Spinal cord (tissue), 9 donors: ENCODE measurements at regions not wholly inside any gene's neighbourhood (a gene's known extent, or its start where the extent isn't known, plus 50 kb on each side); places are given as distances from the start of the nearest gene placed in this dataset.
A peak's percentile ranks its signal among the peaks of the same experiment; 100 is the strongest.
"Not testable (repeated sequence)": the region's sequence is repeated elsewhere in the genome, so short reads cannot be mapped to it uniquely, and the experiment has no call there.

Source experiments
- DNase-seq, 6 donors: peaks; one replicate each; pipeline versions ENCODE4 v3.0.0 to v3.0.0-alpha.2; 2013 to 2015; ENCODE audit warnings: low spot score in 6 of 6, low read depth in 4 of 6
- H3K27ac ChIP-seq: one replicate; pipeline ENCODE4 v1.5.1; 2013; ENCODE audit warnings: low read depth, low read length, control low read depth
- H3K27me3 ChIP-seq: one replicate; pipeline ENCODE4 v1.6.1; 2013; ENCODE audit warnings: low read length; ENCODE audit not compliant: control insufficient read depth, insufficient read depth
- H3K36me3 ChIP-seq: one replicate; pipeline ENCODE4 v1.6.1; 2013; ENCODE audit warnings: low read length; ENCODE audit not compliant: control insufficient read depth, insufficient read depth
- H3K4me1 ChIP-seq: one replicate; pipeline ENCODE4 v1.6.1; 2013; ENCODE audit warnings: low read length; ENCODE audit not compliant: control insufficient read depth, insufficient read depth
- H3K4me3 ChIP-seq: one replicate; pipeline ENCODE4 v1.5.1; 2013; ENCODE audit warnings: low read depth, low read length, control low read depth
- H3K9me3 ChIP-seq: one replicate; pipeline ENCODE4 v1.6.1; 2013; ENCODE audit warnings: low read length; ENCODE audit not compliant: control insufficient read depth, insufficient read depth
- WGBS: methylation state at CpG from one replicate; pipeline ENCODE4 v1.1.5; 2013; ENCODE audit warnings: missing lambda C conversion rate; ENCODE audit not compliant: insufficient coverage; 5-methylcytosine and 5-hydroxymethylcytosine counted together
- donor health status: healthy.

DNA sequence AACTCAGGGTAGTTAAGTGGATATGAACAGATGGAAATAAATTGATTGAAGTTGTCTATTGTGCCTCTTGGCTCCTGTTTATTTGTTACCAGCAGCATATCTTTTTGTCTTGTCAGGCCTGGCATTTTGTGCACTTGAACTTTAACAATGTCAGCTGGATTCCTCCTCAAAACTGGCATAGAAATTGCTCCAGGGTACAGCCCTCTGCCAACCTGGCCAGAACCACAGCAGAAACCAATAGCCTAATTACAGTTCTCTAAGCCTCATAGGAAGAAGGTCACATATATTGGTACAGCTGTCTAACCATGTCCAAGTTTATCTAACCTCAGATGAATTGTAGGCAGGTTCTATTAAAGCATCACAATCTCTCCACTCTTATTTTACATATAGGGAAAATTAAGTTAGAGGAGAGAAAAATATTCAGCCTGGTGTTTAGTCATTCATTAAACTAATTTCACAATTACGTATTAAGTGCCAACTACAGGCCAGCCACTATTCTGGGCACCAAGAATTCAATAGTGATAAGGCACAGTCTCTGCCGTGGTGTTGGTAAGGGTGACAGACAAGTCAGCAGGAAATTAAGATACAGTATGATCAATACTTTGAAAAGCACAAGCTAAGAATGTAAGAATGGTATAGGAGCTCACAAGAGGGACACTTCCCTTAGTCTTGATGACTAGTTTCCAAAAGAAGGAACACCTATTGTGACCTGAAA, 452.9 kb upstream of the NECTIN3 start:
- no peaks in the 10 kb centered on the region for H3K27me3 ChIP-seq
- H3K4me3 ChIP-seq, result no peak overlapping the region
- no peak overlapping the region for H3K27ac ChIP-seq
- no peaks in the 10 kb centered on the region for H3K36me3 ChIP-seq
- DNase-seq, result peak in 1 of 6 donors; percentile 22
- H3K9me3 ChIP-seq, result no peaks in the 10 kb centered on the region
- no peaks in the 10 kb centered on the region for H3K4me1 ChIP-seq
- 88% methylated on average over 1 of the region's 2 CpGs for WGBS

DNA sequence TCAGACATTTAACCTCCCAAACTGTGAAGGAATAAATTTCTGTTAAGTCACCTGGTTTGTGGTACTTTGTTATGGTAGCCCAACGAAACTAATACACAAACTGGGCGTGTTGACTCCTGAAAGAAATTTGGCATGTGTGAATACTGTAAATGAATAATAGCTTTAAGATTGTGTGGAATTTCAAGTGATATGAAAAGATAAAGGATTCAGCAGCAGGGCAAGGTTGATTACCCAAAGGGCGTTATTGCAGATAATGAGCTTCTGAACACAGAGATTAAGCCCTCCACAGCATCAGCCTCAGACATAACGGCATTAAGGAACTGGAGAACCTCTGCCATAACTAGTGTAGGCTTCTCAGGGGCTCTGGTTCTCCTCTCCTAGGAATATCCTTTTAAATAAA, 451.5 kb upstream of the NECTIN3 start:
- H3K36me3 ChIP-seq, result no peaks in the 10 kb centered on the region
- H3K27me3 ChIP-seq, result no peaks in the 10 kb centered on the region
- DNase-seq, result no peak
- H3K27ac ChIP-seq, result no peak overlapping the region
- no peaks in the 10 kb centered on the region for H3K9me3 ChIP-seq
- 100% methylated on average over 2 of the region's 4 CpGs for WGBS
- H3K4me1 ChIP-seq, result no peaks in the 10 kb centered on the region
- H3K4me3 ChIP-seq, result no peak overlapping the region

GRCh38 chr3:110623571-110623970, 448.0 kb upstream of the NECTIN3 start:
- H3K36me3 ChIP-seq, result no peaks in the 10 kb centered on the region
- 100% methylated on average over 1 of the region's 1 CpG for WGBS
- no peaks in the 10 kb centered on the region for H3K9me3 ChIP-seq
- no peak for DNase-seq
- no peaks in the 10 kb centered on the region for H3K4me1 ChIP-seq
- H3K27me3 ChIP-seq, result no peaks in the 10 kb centered on the region
- H3K27ac ChIP-seq, result no peak overlapping the region
- no peak overlapping the region for H3K4me3 ChIP-seq

DNA sequence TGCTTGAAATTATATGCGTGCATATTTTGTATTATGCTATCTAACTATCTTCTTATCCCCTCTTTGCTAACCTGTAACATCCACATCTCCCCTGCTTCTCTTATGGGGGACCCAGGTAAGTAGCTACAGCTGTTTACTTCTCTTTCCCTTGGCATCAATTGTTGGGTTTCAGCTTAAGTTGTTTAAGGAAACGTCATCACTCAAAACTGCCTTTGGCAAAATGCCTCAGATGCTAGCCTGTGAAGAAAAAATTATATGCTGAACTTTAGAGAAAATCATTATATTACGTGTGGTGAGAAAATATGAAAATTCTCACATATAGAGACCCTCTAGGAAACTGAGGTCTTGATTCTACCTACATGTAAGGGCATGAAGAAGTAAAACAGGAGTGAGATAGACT, 447.0 kb upstream of the NECTIN3 start:
- H3K4me1 ChIP-seq, result no peaks in the 10 kb centered on the region
- no peaks in the 10 kb centered on the region for H3K27me3 ChIP-seq
- no peak overlapping the region for H3K4me3 ChIP-seq
- DNase-seq, result peak in 1 of 6 donors; percentile 3
- H3K9me3 ChIP-seq, result no peaks in the 10 kb centered on the region
- WGBS, result no CpG with 5 or more reads among the region's 3 CpGs
- H3K36me3 ChIP-seq, result no peaks in the 10 kb centered on the region
- no peak overlapping the region for H3K27ac ChIP-seq

DNA sequence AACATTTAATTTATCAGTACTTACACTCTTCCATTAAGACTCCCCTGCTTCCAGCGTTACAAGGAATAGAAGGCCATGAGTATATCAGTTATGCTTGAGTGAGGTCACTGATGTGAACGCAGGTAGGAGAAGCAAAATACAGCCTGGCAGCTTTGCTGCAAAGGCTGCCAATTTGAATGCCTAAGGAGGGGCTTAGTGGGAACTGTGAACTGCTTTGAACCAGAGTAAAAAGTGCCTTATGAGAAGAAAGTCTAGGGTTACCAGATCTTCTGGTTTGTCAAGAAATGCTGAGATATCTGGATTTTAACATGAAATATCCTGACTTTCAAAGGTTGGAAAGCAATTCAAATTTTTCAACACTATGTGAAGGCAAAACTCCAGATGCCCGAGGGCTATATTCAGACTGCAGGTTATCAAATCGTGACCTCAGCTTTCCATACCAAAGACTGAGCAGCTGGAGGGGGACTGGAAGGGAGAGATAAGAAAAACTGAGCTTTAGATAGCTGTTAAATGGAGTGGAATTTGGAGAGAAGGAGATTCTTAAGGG, 446.3 kb upstream of the NECTIN3 start:
- WGBS, result 56% methylated on average over 2 of the region's 4 CpGs
- Histone ChIP-seq H3K4me1 (no peaks in the 10 kb centered on the region), H3K27ac (no peak overlapping the region), H3K27me3 (no peaks in the 10 kb centered on the region), H3K4me3 (no peak overlapping the region), H3K36me3 (no peaks in the 10 kb centered on the region), H3K9me3 (no peaks in the 10 kb centered on the region)
- no peak for DNase-seq

DNA sequence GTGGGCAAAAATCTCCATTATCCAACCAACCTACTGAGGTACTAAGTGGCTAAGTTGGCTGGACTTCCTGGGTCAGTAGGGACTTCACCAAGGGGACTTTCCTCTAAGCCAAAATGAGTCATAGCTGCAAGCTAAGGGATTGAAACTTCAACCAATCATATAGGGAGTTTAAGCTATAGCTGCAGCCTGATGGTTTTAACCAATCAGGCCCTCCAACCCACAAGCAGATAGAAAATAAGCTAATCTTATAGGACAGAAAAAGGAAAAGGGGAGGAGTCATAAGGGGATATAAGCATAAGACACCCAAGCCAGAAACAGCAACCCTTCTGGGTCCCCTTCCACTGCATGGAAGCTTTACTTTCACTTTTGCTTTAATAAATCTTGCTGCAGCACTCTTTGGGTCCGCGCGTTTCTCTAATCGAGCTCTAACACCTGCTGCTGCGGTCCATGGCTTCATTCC, 444.9 kb upstream of the NECTIN3 start:
- not testable (repeated sequence) for H3K27me3 ChIP-seq, H3K4me3 ChIP-seq, H3K36me3 ChIP-seq, DNase-seq, H3K4me1 ChIP-seq, H3K9me3 ChIP-seq, H3K27ac ChIP-seq
- WGBS, result 98% methylated on average over 5 of the region's 5 CpGs

DNA sequence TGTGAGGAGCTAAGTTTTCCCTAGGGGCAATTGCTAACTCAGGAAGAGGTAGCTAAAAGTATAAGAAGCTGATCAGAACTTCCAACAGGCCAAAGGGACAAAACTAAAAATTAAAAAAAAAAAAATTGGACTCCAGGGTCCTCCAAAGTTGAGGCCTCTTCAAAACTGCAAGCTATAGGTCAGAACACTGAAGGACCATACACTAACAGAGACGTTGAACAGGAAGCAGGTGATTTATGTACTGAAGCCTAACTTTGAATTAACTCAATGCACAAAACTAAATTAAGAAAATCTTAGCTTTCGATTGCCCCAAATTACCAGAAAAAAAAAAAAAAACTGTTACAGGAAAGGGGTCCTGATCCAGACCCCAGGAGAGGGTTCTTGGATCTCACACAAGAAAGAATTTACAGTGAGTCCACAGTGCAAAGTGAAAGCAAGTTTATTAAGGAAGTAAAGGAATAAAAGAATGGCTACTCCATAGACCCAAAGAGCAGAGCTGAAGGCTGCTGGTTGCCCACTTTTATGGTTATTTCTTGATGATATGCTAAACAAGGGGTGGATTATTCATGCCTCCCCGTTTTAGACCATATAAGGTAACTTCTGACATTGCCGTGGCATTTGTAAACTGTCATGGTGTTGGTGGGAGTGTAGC, 442.8 kb upstream of the NECTIN3 start:
- H3K4me1 ChIP-seq, result no peaks in the 10 kb centered on the region
- H3K27me3 ChIP-seq, result no peaks in the 10 kb centered on the region
- DNase-seq, result no peak
- no peak overlapping the region for H3K27ac ChIP-seq
- H3K4me3 ChIP-seq, result no peak overlapping the region
- H3K9me3 ChIP-seq, result no peaks in the 10 kb centered on the region
- H3K36me3 ChIP-seq, result no peaks in the 10 kb centered on the region
- 80% methylated on average over 2 of the region's 4 CpGs for WGBS

DNA sequence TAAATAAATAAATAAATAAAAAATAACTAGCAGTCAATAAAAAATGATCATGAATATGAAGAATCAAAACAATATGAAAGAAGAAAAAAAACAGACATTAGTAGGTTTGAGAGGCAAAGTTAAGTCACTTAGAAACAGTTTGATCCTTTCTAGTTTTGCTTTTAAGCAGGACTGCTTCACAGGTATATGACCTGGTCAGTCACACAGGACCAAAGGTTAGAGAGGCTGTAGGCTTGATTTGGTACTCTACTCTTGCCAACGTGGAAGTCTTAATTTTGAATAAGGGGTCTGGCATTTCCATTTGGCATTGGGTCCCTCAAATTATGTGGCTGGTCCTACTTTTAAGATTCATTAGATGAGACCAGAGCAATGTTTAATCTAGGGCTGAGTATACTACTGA, 441.7 kb upstream of the NECTIN3 start:
- Histone ChIP-seq H3K4me1 (no peaks in the 10 kb centered on the region), H3K4me3 (no peak overlapping the region), H3K9me3 (no peaks in the 10 kb centered on the region), H3K27me3 (no peaks in the 10 kb centered on the region), H3K27ac (no peak overlapping the region), H3K36me3 (no peaks in the 10 kb centered on the region)
- DNase-seq, result no peak
- WGBS, result 100% methylated on average over 1 of the region's 1 CpG

DNA sequence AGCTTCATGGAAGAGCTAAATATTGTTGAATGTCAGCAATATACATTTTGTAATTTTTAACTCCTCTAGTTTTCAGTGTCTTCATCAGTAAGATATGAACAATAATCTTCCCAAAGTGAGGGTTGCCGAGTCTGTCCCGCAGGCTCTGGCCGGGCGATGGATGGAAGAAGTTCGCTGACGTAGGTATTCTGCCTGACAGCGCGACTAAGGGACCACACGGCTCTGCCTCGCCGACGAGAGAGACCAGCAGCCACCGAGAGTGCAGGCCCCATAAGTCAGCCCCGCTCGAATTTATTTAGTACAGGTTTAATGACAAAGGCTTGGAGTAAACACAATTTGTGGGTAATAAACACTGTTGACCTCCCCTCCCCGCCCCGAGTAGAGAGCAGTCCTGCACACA, 427.4 kb upstream of the NECTIN3 start:
- Histone ChIP-seq H3K9me3 (no peaks in the 10 kb centered on the region), H3K27ac (no peak overlapping the region), H3K36me3 (no peaks in the 10 kb centered on the region), H3K4me1 (no peaks in the 10 kb centered on the region), H3K27me3 (no peaks in the 10 kb centered on the region), H3K4me3 (no peak overlapping the region)
- 98% methylated on average over 13 of the region's 17 CpGs for WGBS
- no peak for DNase-seq

DNA sequence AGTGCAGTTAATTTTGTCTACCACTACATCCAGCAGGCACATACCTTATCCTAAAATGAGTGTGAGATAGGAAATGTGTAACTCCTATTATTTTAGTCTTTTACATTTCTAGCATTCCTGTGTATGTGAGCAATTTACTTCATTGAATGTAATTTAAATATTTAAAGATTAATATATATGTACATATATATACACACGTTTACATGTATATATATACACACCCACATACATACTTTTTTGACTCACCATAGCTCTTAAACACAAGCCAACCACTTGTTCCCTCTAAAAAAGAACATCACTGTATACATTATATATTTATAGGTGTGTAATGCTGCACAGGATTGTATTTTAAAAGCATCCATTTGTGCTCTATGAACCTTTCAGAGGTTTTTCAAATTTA, 425.6 kb upstream of the NECTIN3 start:
- no peaks in the 10 kb centered on the region for H3K36me3 ChIP-seq
- no CpG with 5 or more reads among the region's 1 CpG for WGBS

More for the DNA sequence above, 425.6 kb upstream of the NECTIN3 start:
- DNase-seq, result no peak
- Histone ChIP-seq H3K4me1 (no peaks in the 10 kb centered on the region), H3K27me3 (no peaks in the 10 kb centered on the region), H3K9me3 (no peaks in the 10 kb centered on the region), H3K4me3 (no peak overlapping the region), H3K27ac (no peak overlapping the region)
